ENCODE measurements at regions not wholly inside any gene's neighbourhood (a gene's known extent, or its start where the extent isn't known, plus 50 kb on each side); places are given as distances from the start of the nearest gene placed in this dataset.

- H3K4me3 ChIP-seq, result no peak overlapping the region
- TF ChIP-seq, protein P1, sequence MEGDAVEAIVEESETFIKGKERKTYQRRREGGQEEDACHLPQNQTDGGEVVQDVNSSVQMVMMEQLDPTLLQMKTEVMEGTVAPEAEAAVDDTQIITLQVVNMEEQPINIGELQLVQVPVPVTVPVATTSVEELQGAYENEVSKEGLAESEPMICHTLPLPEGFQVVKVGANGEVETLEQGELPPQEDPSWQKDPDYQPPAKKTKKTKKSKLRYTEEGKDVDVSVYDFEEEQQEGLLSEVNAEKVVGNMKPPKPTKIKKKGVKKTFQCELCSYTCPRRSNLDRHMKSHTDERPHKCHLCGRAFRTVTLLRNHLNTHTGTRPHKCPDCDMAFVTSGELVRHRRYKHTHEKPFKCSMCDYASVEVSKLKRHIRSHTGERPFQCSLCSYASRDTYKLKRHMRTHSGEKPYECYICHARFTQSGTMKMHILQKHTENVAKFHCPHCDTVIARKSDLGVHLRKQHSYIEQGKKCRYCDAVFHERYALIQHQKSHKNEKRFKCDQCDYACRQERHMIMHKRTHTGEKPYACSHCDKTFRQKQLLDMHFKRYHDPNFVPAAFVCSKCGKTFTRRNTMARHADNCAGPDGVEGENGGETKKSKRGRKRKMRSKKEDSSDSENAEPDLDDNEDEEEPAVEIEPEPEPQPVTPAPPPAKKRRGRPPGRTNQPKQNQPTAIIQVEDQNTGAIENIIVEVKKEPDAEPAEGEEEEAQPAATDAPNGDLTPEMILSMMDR (IDR thresholded peaks at IDR 0.05), result no peak
- TF ChIP-seq POLR2AphosphoS5 (IDR thresholded peaks at IDR 0.05) (no peak), EP300 (IDR thresholded peaks at IDR 0.05) (no peak), POLR2A (IDR thresholded peaks at IDR 0.05) (no peak)
- no peak overlapping the region for H3K27ac ChIP-seq
- H3K4me1 ChIP-seq, result no peaks in the 10 kb centered on the region
- no peak for DNase-seq
- H3K27me3 ChIP-seq, result no peaks in the 10 kb centered on the region
- no peaks in the 10 kb centered on the region for H3K36me3 ChIP-seq
- WGBS, 2 donors, result 79 to 89% methylated on average over 1 of the region's 1 CpG
- no peak for ATAC-seq (ENCODE audit: low FRiP score in 2 of 2)
- no peaks in the 10 kb centered on the region for H3K9me3 ChIP-seq
Measured at GRCh38 chr5:96120120-96120519, 158.5 kb upstream of the ELL2 start.

- no peak overlapping the region for H3K27ac ChIP-seq
- H3K36me3 ChIP-seq, result no peaks in the 10 kb centered on the region
- DNase-seq, result no peak
- no peak overlapping the region for H3K4me3 ChIP-seq
- no peaks in the 10 kb centered on the region for H3K27me3 ChIP-seq
- no peak for TF ChIP-seq POLR2AphosphoS5 (IDR thresholded peaks at IDR 0.05)
- TF ChIP-seq, protein P1 (IDR thresholded peaks at IDR 0.05), result no peak
- TF ChIP-seq POLR2A (IDR thresholded peaks at IDR 0.05), result no peak
- no peak for TF ChIP-seq EP300 (IDR thresholded peaks at IDR 0.05)
- no peak for ATAC-seq (ENCODE audit: low FRiP score in 2 of 2)
- no peaks in the 10 kb centered on the region for H3K9me3 ChIP-seq
- WGBS, 2 donors, result 62 to 67% methylated on average over 3 of the region's 3 CpGs
- H3K4me1 ChIP-seq, result no peaks in the 10 kb centered on the region
Measured at GRCh38 chr5:96117771-96118651, 156.4 kb upstream of the ELL2 start.

- TF ChIP-seq, protein P1 (IDR thresholded peaks at IDR 0.05), result no peak
- TF ChIP-seq EP300 (IDR thresholded peaks at IDR 0.05), result no peak
- no peaks in the 10 kb centered on the region for H3K9me3 ChIP-seq
- no peaks in the 10 kb centered on the region for H3K36me3 ChIP-seq
- no peak overlapping the region for H3K4me3 ChIP-seq
- ATAC-seq (ENCODE audit: low FRiP score in 2 of 2), result no peak
- DNase-seq, result no peak
- WGBS, 2 donors, result 86 to 91% methylated on average over 1 of the region's 1 CpG
- no peaks in the 10 kb centered on the region for H3K27me3 ChIP-seq
- no peak overlapping the region for H3K27ac ChIP-seq
- H3K4me1 ChIP-seq, result no peaks in the 10 kb centered on the region
Measured at GRCh38 chr5:96115147-96115807, 153.6 kb upstream of the ELL2 start.

GRCh38 chr5:96114736-96115135 lies 153.1 kb upstream of the ELL2 start:
- Histone ChIP-seq H3K4me3 (no peak overlapping the region), H3K9me3 (no peaks in the 10 kb centered on the region), H3K36me3 (no peaks in the 10 kb centered on the region), H3K27ac (no peak overlapping the region), H3K27me3 (no peaks in the 10 kb centered on the region), H3K4me1 (no peaks in the 10 kb centered on the region)
- 85 to 90% methylated on average over 2 of the region's 2 CpGs for WGBS, 2 donors
- ATAC-seq (ENCODE audit: low FRiP score in 2 of 2) (no peak), DNase-seq (no peak)
- TF ChIP-seq POLR2A (IDR thresholded peaks at IDR 0.05) (no peak), POLR2AphosphoS5 (IDR thresholded peaks at IDR 0.05) (no peak), EP300 (IDR thresholded peaks at IDR 0.05) (no peak)
- TF ChIP-seq, protein P1 (IDR thresholded peaks at IDR 0.05), result no peak
